Mesodermal cell (in vitro differentiated cells): ENCODE measurements at regions not wholly inside any gene's neighbourhood (a gene's known extent, or its start where the extent isn't known, plus 50 kb on each side); places are given as distances from the start of the nearest gene placed in this dataset.

Source experiments
- H3K27ac ChIP-seq: 2 replicates; pipeline ENCODE4 v1.7.0; 2013; ENCODE audit warnings: mild to moderate bottlenecking, low read depth, low read length, moderate library complexity; ENCODE audit not compliant: severe bottlenecking
- H3K36me3 ChIP-seq: 2 replicates; pipeline ENCODE4 v1.7.1; 2013; ENCODE audit warnings: mild to moderate bottlenecking, low read length, moderate library complexity; ENCODE audit not compliant: control insufficient read depth, insufficient read depth
- H3K4me1 ChIP-seq: one replicate; pipeline ENCODE4 v1.7.1; 2013; ENCODE audit warnings: mild to moderate bottlenecking, low read length; ENCODE audit not compliant: insufficient read depth, control insufficient read depth, poor library complexity, severe bottlenecking
- H3K4me3 ChIP-seq: 2 replicates; pipeline ENCODE4 v1.7.0; 2013; ENCODE audit warnings: low read length, control low read depth, mild to moderate bottlenecking; ENCODE audit not compliant: insufficient read depth, poor library complexity, severe bottlenecking; ENCODE audit errors: extremely low read depth
- H3K9me3 ChIP-seq: 2 replicates; pipeline ENCODE4 v1.7.1; 2013; ENCODE audit warnings: mild to moderate bottlenecking, low read length, moderate library complexity; ENCODE audit not compliant: control insufficient read depth
- WGBS, 2 experiments: methylation state at CpG; one replicate each; pipeline ENCODE4 v1.1.5; 2013; ENCODE audit warnings: missing lambda C conversion rate in 2 of 2; ENCODE audit not compliant: insufficient coverage in 2 of 2; 5-methylcytosine and 5-hydroxymethylcytosine counted together

- Histone ChIP-seq H3K27ac (peak overlapping the region; percentile 69), H3K4me3 (no peak overlapping the region), H3K9me3 (no peaks in the 10 kb centered on the region), H3K4me1 (peaks cover 3% of the 10 kb centered on the region), H3K36me3 (no peaks in the 10 kb centered on the region)
- WGBS, 2 experiments, result 88 to 100% methylated on average over 2 to 3 of the region's 4 CpGs
These were observed 168.7 kb upstream of the ZNF32 start for GRCh38 chr10:43817368-43817767.

GRCh38 chr10:43816351-43817321 lies 168.0 kb upstream of the ZNF32 start:
- no peak overlapping the region for H3K4me3 ChIP-seq
- H3K27ac ChIP-seq, result peak overlapping the region; percentile 69
- no peaks in the 10 kb centered on the region for H3K9me3 ChIP-seq
- H3K36me3 ChIP-seq, result no peaks in the 10 kb centered on the region
- WGBS, 2 experiments, result 84 to 86% methylated on average over 7 to 9 of the region's 10 CpGs
- peaks cover 3% of the 10 kb centered on the region for H3K4me1 ChIP-seq

- Histone ChIP-seq H3K36me3 (no peaks in the 10 kb centered on the region), H3K27ac (no peak overlapping the region), H3K9me3 (no peaks in the 10 kb centered on the region), H3K4me1 (peaks cover 3% of the 10 kb centered on the region), H3K4me3 (no peak overlapping the region)
- WGBS, 2 experiments, result 100% methylated on average over 2 of the region's 2 CpGs; no CpG with 5 or more reads in 1 of the 2 experiments
These were observed 166.7 kb upstream of the ZNF32 start for GRCh38 chr10:43815181-43815885.

- H3K4me1 ChIP-seq, result peaks cover 3% of the 10 kb centered on the region
- H3K27ac ChIP-seq, result no peak overlapping the region
- no peaks in the 10 kb centered on the region for H3K36me3 ChIP-seq
- H3K9me3 ChIP-seq, result no peaks in the 10 kb centered on the region
- no peak overlapping the region for H3K4me3 ChIP-seq
- no CpG with 5 or more reads among the region's 1 CpG for WGBS, 2 experiments
These were observed 166.0 kb upstream of the ZNF32 start for GRCh38 chr10:43814663-43815062.

- WGBS, 2 experiments, result 80 to 83% methylated on average over 1 of the region's 3 CpGs
- H3K4me1 ChIP-seq, result no peaks in the 10 kb centered on the region
- H3K4me3 ChIP-seq, result no peak overlapping the region
- no peaks in the 10 kb centered on the region for H3K36me3 ChIP-seq
- no peak overlapping the region for H3K27ac ChIP-seq
- H3K9me3 ChIP-seq, result no peaks in the 10 kb centered on the region
These were observed 163.2 kb upstream of the ZNF32 start for GRCh38 chr10:43811871-43812270.

- WGBS, 2 experiments, result 87 to 92% methylated on average over 7 to 8 of the region's 8 CpGs
- H3K4me3 ChIP-seq, result no peak overlapping the region
- no peaks in the 10 kb centered on the region for H3K36me3 ChIP-seq
- no peaks in the 10 kb centered on the region for H3K4me1 ChIP-seq
- H3K27ac ChIP-seq, result no peak overlapping the region
- H3K9me3 ChIP-seq, result no peaks in the 10 kb centered on the region
These were observed 160.7 kb upstream of the ZNF32 start for GRCh38 chr10:43809211-43809930.

GRCh38 chr10:43808136-43808535 lies 159.5 kb upstream of the ZNF32 start:
- no peaks in the 10 kb centered on the region for H3K4me1 ChIP-seq
- WGBS, 2 experiments, result 92 to 96% methylated on average over 2 to 3 of the region's 3 CpGs
- H3K36me3 ChIP-seq, result no peaks in the 10 kb centered on the region
- H3K9me3 ChIP-seq, result no peaks in the 10 kb centered on the region
- no peak overlapping the region for H3K27ac ChIP-seq
- H3K4me3 ChIP-seq, result no peak overlapping the region

GRCh38 chr10:43806831-43807640 lies 158.4 kb upstream of the ZNF32 start:
- Histone ChIP-seq H3K9me3 (no peaks in the 10 kb centered on the region), H3K4me1 (no peaks in the 10 kb centered on the region), H3K4me3 (no peak overlapping the region), H3K36me3 (no peaks in the 10 kb centered on the region), H3K27ac (no peak overlapping the region)
- 93 to 94% methylated on average over 11 to 13 of the region's 13 CpGs for WGBS, 2 experiments

GRCh38 chr10:43803791-43804190 lies 155.1 kb upstream of the ZNF32 start:
- Histone ChIP-seq H3K36me3 (no peaks in the 10 kb centered on the region), H3K4me1 (no peaks in the 10 kb centered on the region), H3K4me3 (no peak overlapping the region), H3K9me3 (no peaks in the 10 kb centered on the region), H3K27ac (no peak overlapping the region)
- WGBS, 2 experiments, result 76 to 77% methylated on average over 6 to 7 of the region's 7 CpGs
